ENCODE measurements at regions not wholly inside any gene's neighbourhood (a gene's known extent, or its start where the extent isn't known, plus 50 kb on each side); places are given as distances from the start of the nearest gene placed in this dataset.

- no peak for TF ChIP-seq CTCF (IDR thresholded peaks at IDR 0.05)
- TF ChIP-seq POLR2A (IDR thresholded peaks at IDR 0.05) = no peak
Measured at GRCh38 chr20:20795119-20795518, 82.7 kb upstream of the RALGAPA2 start.

Data from thyroid gland (tissue), 4 donors.